Upper lobe of right lung (tissue), 1 donor: ENCODE measurements at regions not wholly inside any gene's neighbourhood (a gene's known extent, or its start where the extent isn't known, plus 50 kb on each side); places are given as distances from the start of the nearest gene placed in this dataset.

ENCODE experiments used
- ATAC-seq: fragments of 200-7000 bp; cut with Tn5 transposase; one replicate; pipeline ENCODE4 v1.9.1; 2020; ENCODE audit warnings: mild to moderate bottlenecking, moderate library complexity
- DNase-seq: peaks from one replicate; pipeline ENCODE4 v3.0.0-alpha.2; 2020
- H3K27ac ChIP-seq: fragments of 200-600 bp; one replicate; pipeline ENCODE4 v1.8.0; 2022
- H3K27me3 ChIP-seq: fragments of 200-600 bp; one replicate; pipeline ENCODE4 v1.8.0; 2022; ENCODE audit warnings: mild to moderate bottlenecking
- H3K36me3 ChIP-seq: fragments of 200-600 bp; one replicate; pipeline ENCODE4 v1.8.0; 2022
- H3K4me1 ChIP-seq: fragments of 200-600 bp; one replicate; pipeline ENCODE4 v1.8.0; 2022
- H3K4me3 ChIP-seq: fragments of 200-600 bp; one replicate; pipeline ENCODE4 v1.8.0; 2022; ENCODE audit warnings: mild to moderate bottlenecking
- H3K9me3 ChIP-seq: fragments of 200-600 bp; one replicate; pipeline ENCODE4 v1.8.0; 2022
- CTCF ChIP-seq: fragments of 200-600 bp; IDR thresholded peaks from one replicate; pipeline ENCODE4 v1.8.0; 2022; ENCODE audit warnings: antibody characterized with exemption
- intact Hi-C: fragments of 100-400 bp; cut with DNase I; formaldehyde crosslinking; loops from one replicate; pipeline ENCODE4 v1.11.0; 2022
- donor health status: DM: no; HTN: yes; CAD: no; lungs with severe emphysema.

GRCh38 chr11:121757480-121758125, 304.8 kb upstream of the SORL1-AS1 start:
- intact Hi-C loops, result no loop called here
- no peak overlapping the region for H3K4me3 ChIP-seq

GRCh38 chr11:121755906-121756305, 303.1 kb upstream of the SORL1-AS1 start:
- Histone ChIP-seq H3K27ac (no peak overlapping the region), H3K36me3 (no peaks in the 10 kb centered on the region), H3K9me3 (no peaks in the 10 kb centered on the region), H3K27me3 (no peaks in the 10 kb centered on the region), H3K4me3 (no peak overlapping the region), H3K4me1 (no peaks in the 10 kb centered on the region)
- intact Hi-C loops, result no loop called here
- DNase-seq (no peak), ATAC-seq (no peak)
- no peak for TF ChIP-seq CTCF

More at GRCh38 chr11:121757480-121758125, 304.8 kb upstream of the SORL1-AS1 start:
- Histone ChIP-seq H3K4me1 (no peaks in the 10 kb centered on the region), H3K27ac (no peak overlapping the region), H3K27me3 (no peaks in the 10 kb centered on the region), H3K9me3 (no peaks in the 10 kb centered on the region), H3K36me3 (no peaks in the 10 kb centered on the region)
- ATAC-seq (peak; percentile 52), DNase-seq (no peak)
- no peak for TF ChIP-seq CTCF

- H3K27me3 ChIP-seq, result no peaks in the 10 kb centered on the region
- DNase-seq, result no peak
- H3K27ac ChIP-seq, result no peak overlapping the region
- no peak for TF ChIP-seq CTCF
- intact Hi-C loops, result no loop called here
- ATAC-seq, result no peak
- H3K36me3 ChIP-seq, result no peaks in the 10 kb centered on the region
- H3K9me3 ChIP-seq, result no peaks in the 10 kb centered on the region
- no peaks in the 10 kb centered on the region for H3K4me1 ChIP-seq
- no peak overlapping the region for H3K4me3 ChIP-seq
These were observed 302.4 kb upstream of the SORL1-AS1 start for GRCh38 chr11:121755191-121755590.

- no peaks in the 10 kb centered on the region for H3K9me3 ChIP-seq
- no peaks in the 10 kb centered on the region for H3K4me1 ChIP-seq
- H3K36me3 ChIP-seq, result no peaks in the 10 kb centered on the region
- intact Hi-C loops, result no loop called here
- ATAC-seq (no peak), DNase-seq (no peak)
- no peak overlapping the region for H3K27ac ChIP-seq
- H3K27me3 ChIP-seq, result no peaks in the 10 kb centered on the region
- no peak for TF ChIP-seq CTCF
- no peak overlapping the region for H3K4me3 ChIP-seq
These were observed 301.8 kb upstream of the SORL1-AS1 start for GRCh38 chr11:121754598-121754997.

- no peak overlapping the region for H3K4me3 ChIP-seq
- no peak for TF ChIP-seq CTCF
- H3K9me3 ChIP-seq, result no peaks in the 10 kb centered on the region
- H3K27ac ChIP-seq, result no peak overlapping the region
- intact Hi-C loops, result no loop called here
- no peaks in the 10 kb centered on the region for H3K36me3 ChIP-seq
- no peaks in the 10 kb centered on the region for H3K4me1 ChIP-seq
- H3K27me3 ChIP-seq, result no peaks in the 10 kb centered on the region
- no peak for ATAC-seq
- DNase-seq, result no peak
These were observed 296.9 kb upstream of the SORL1-AS1 start for GRCh38 chr11:121749691-121750090.

GRCh38 chr11:121748068-121748467, 295.3 kb upstream of the SORL1-AS1 start:
- no peak for TF ChIP-seq CTCF
- Histone ChIP-seq H3K4me3 (no peak overlapping the region), H3K36me3 (no peaks in the 10 kb centered on the region), H3K27ac (no peak overlapping the region), H3K4me1 (no peaks in the 10 kb centered on the region), H3K27me3 (no peaks in the 10 kb centered on the region), H3K9me3 (no peaks in the 10 kb centered on the region)
- ATAC-seq (no peak), DNase-seq (no peak)
- intact Hi-C loops, result no loop called here
